ENCODE measurements at regions not wholly inside any gene's neighbourhood (a gene's known extent, or its start where the extent isn't known, plus 50 kb on each side); places are given as distances from the start of the nearest gene placed in this dataset.

GRCh38 chr20:53874104-53874503 is 196.3 kb downstream of the BCAS1 start:
- peaks cover 3% of the 10 kb centered on the region for H3K23me2 ChIP-seq (ENCODE audit: insufficient read length, low read depth, low read length, poor library complexity, severe bottlenecking)
- H3K27me3 ChIP-seq (ENCODE audit: insufficient read depth, low read length) = no peaks in the 10 kb centered on the region
- H2BK120ac ChIP-seq (ENCODE audit: low read depth, low read length, poor library complexity, severe bottlenecking) = no peak overlapping the region
- DNase-seq = no peak
- H4K20me1 ChIP-seq (ENCODE audit: control insufficient read depth, insufficient read depth, insufficient read length) = no peaks in the 10 kb centered on the region
- no CpG with 5 or more reads among the region's 7 CpGs for WGBS (ENCODE audit: extremely low coverage, insufficient read length, low lambda C conversion rate)
- Mint-ChIP-seq H3K9me3 (no peaks in the 10 kb centered on the region; a peak in 1 of 5 replicates), H3K4me1 (peaks cover 56 to 59% of the 10 kb centered on the region in 2 experiments), H3K4me3 (no peak overlapping the region), H3K27ac (no peak overlapping the region), H3K36me3 (ENCODE audit: insufficient read depth in 1 of 3, low read depth in 3 of 3) (no peaks in the 10 kb centered on the region; a peak in 1 of 7 replicates), H3K27me3 (ENCODE audit: low read depth) (peaks cover 5% of the 10 kb centered on the region; the same call in 1 of the 2 replicates)
- H3T11ph ChIP-seq (ENCODE audit: low read length) = no peak overlapping the region
- H3K9ac ChIP-seq (ENCODE audit: extremely low read depth, insufficient read length, low read length) = no peak overlapping the region
- no peaks in the 10 kb centered on the region for H3K79me2 ChIP-seq (ENCODE audit: insufficient read depth, low read length)
- H2BK15ac ChIP-seq (ENCODE audit: low read depth, low read length) = no peak overlapping the region
- no peak overlapping the region for H4K91ac ChIP-seq (ENCODE audit: insufficient read length, low read depth, low read length)
- H3K4ac ChIP-seq (ENCODE audit: low read depth, low read length) = no peak overlapping the region
- no peak overlapping the region for H2AFZ ChIP-seq (ENCODE audit: low read length)
- no peak overlapping the region for H3K18ac ChIP-seq (ENCODE audit: insufficient read length, low read depth, low read length)
- H3K4me1 ChIP-seq (ENCODE audit: insufficient read depth, low read length) = peaks cover 5% of the 10 kb centered on the region; the same call in 1 of the 2 replicates
- no peak for TF ChIP-seq CTCF (conservative IDR thresholded peaks at IDR 0.05)
- no peaks in the 10 kb centered on the region for H3K9me3 ChIP-seq (ENCODE audit: control insufficient read depth, low read depth, low read length)
- H4K5ac ChIP-seq (ENCODE audit: insufficient read length, low read depth, low read length) = no peak overlapping the region
- H2BK12ac ChIP-seq (ENCODE audit: insufficient read length, low read depth, low read length) = no peak overlapping the region
- no peaks in the 10 kb centered on the region for H3K79me1 ChIP-seq (ENCODE audit: insufficient read depth, low read depth, low read length, poor library complexity, severe bottlenecking)
- no peak overlapping the region for H4K8ac ChIP-seq (replicated peaks; ENCODE audit: insufficient read length, low read depth, low read length)
- H2BK5ac ChIP-seq (ENCODE audit: insufficient read length, low read length) = no peak overlapping the region
- H3K4me2 ChIP-seq (ENCODE audit: insufficient read depth, insufficient read length, low read length) = no peak overlapping the region
- H3K23ac ChIP-seq (ENCODE audit: insufficient read length, low read depth, low read length) = no peak overlapping the region
- H2AK5ac ChIP-seq (ENCODE audit: insufficient read length, low read length) = no peak overlapping the region
- no peak overlapping the region for H3K56ac ChIP-seq (ENCODE audit: insufficient read length, low read depth, low read length)
- no peak overlapping the region for H2BK20ac ChIP-seq (ENCODE audit: low read depth, low read length, poor library complexity, severe bottlenecking)
- H3K27ac ChIP-seq (ENCODE audit: insufficient read length, low read depth, low read length) = no peak overlapping the region
- no peak overlapping the region for H3K14ac ChIP-seq (ENCODE audit: insufficient read depth, low read length)
